ENCODE measurements at regions not wholly inside any gene's neighbourhood (a gene's known extent, or its start where the extent isn't known, plus 50 kb on each side); places are given as distances from the start of the nearest gene placed in this dataset.

GRCh38 chr2:153623020-153623419 is 144.5 kb upstream of the RPRM start:
- 0% methylated on average over 1 of the region's 1 CpG for WGBS (ENCODE audit: insufficient coverage, insufficient replicate concordance, low lambda C conversion rate, missing lambda C conversion rate)

More at GRCh38 chr2:153623020-153623419, 144.5 kb upstream of the RPRM start:
- TF ChIP-seq NKRF (conservative IDR thresholded peaks at IDR 0.05) (no peak), MLLT1 (IDR thresholded peaks at IDR 0.05) (no peak), IRF5 (IDR thresholded peaks at IDR 0.05; ENCODE audit: borderline replicate concordance) (no peak), SREBF1 (IDR thresholded peaks at IDR 0.05; ENCODE audit: low read length) (no peak), BCL11A (IDR thresholded peaks at IDR 0.05; ENCODE audit: low read depth, low read length) (no peak), CHD1 (IDR thresholded peaks at IDR 0.05; ENCODE audit: low read depth, low read length) (no peak)
- ChIA-PET CTCF (interaction anchor here (1.1 kb wide), 1 partner anchor 460 kb away, joined by 4 read pairs; no protein-coding TSS in a partner anchor), POLR2A (no interaction called here), SMC1A (ENCODE audit: uncharacterized antibody, unreplicated experiment) (interaction anchor here (1.3 kb wide), 1 partner anchor 17 kb away, joined by 3 read pairs; no protein-coding TSS in a partner anchor), RAD21 (ENCODE audit: unreplicated experiment) (no interaction called here)
- no peaks in the 10 kb centered on the region for H4K20me1 ChIP-seq (ENCODE audit: control insufficient read depth, insufficient read depth)
- H3K27ac ChIP-seq (ENCODE audit: control insufficient read depth, insufficient read depth): no peak overlapping the region
- no peaks in the 10 kb centered on the region for H3K4me1 ChIP-seq (ENCODE audit: control insufficient read depth, insufficient read depth, low read length)
- no peaks in the 10 kb centered on the region for H3K79me2 ChIP-seq (ENCODE audit: control insufficient read depth, insufficient read depth, low read length)
- no peaks in the 10 kb centered on the region for H3K9me3 ChIP-seq (replicated peaks; ENCODE audit: control insufficient read depth, insufficient read depth, low read length)
- intact Hi-C loops (cut with micrococcal nuclease; ENCODE audit: unreplicated experiment) (no loop called here), in situ Hi-C loops (cut with MboI) (no loop called here)
- no peak overlapping the region for H3K4me3 ChIP-seq
- H2AFZ ChIP-seq (ENCODE audit: control insufficient read depth, low read depth, low read length): no peak overlapping the region
- no peak for ATAC-seq
- no peaks in the 10 kb centered on the region for H3K27me3 ChIP-seq (replicated peaks in 1 of 2; ENCODE audit: control insufficient read depth in 2 of 2, insufficient read depth in 2 of 2, low read length in 1 of 2)
- no TSS peak for BruUV-seq (replicated peaks)
- no peak overlapping the region for H3K4me2 ChIP-seq (ENCODE audit: control insufficient read depth, insufficient read depth)
- no peak for FAIRE-seq
- H3K9ac ChIP-seq (ENCODE audit: control insufficient read depth, insufficient read depth, low read length): no peak overlapping the region
- no peak for DNase-seq (ENCODE audit: low read depth, low spot score)
- no peaks in the 10 kb centered on the region for H3K36me3 ChIP-seq (ENCODE audit: control insufficient read depth in 2 of 2, insufficient read depth in 2 of 2, low read length in 1 of 2)
